ENCODE measurements at regions not wholly inside any gene's neighbourhood (a gene's known extent, or its start where the extent isn't known, plus 50 kb on each side); places are given as distances from the start of the nearest gene placed in this dataset.
"Not testable (repeated sequence)": the region's sequence is repeated elsewhere in the genome, so short reads cannot be mapped to it uniquely, and the experiment has no call there.

DNA sequence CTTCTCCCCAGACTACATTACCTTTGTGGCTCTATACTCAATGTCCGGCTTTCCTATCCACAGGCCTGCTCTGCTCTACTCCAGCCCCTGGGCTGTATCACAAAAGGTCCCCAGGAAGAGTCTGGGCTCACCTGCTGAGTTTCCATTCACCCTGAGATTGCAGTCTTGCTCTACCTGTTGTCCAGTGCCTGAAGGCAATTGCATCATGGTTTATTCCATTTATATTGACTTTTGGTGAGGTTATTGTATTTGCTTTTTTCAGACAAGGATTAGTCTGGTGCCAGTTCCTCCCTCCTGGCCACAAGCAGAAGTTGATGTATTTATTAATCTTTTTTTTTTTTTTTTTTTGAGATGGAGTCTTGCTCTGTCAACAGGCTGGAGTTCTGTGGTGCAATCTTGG lies 273.1 kb downstream of the XPNPEP1 start:
- no peak overlapping the region for H3K27ac Mint-ChIP-seq
- no peaks in the 10 kb centered on the region for H3K4me1 Mint-ChIP-seq (ENCODE audit: low read depth)
- H3K9me3 Mint-ChIP-seq, result peaks cover 3% of the 10 kb centered on the region
- no peaks in the 10 kb centered on the region for H3K27me3 Mint-ChIP-seq
- no peaks in the 10 kb centered on the region for H3K36me3 Mint-ChIP-seq (ENCODE audit: low read depth)
- H3K4me3 Mint-ChIP-seq, result no peak overlapping the region

DNA sequence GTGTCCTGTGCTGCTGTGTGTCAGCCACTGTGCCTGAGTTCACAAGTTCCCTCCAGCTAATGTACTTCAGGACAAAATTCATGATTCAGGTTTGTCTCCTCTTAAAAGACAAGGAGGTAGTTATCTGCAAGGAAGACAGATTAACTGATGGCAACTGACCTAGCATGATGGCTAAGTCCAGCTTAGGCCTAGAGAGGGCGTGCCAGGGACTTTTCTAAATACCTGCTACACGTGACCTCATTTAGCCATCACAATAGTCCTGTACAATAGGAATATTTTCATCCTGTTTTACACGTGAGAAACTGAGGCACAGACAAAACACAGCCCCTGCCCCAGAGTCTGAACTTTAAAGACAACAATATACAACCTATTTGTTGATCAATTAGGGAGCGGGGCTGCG lies 275.7 kb downstream of the XPNPEP1 start:
- Mint-ChIP-seq H3K27me3 (no peaks in the 10 kb centered on the region), H3K27ac (no peak overlapping the region), H3K4me1 (ENCODE audit: low read depth) (no peaks in the 10 kb centered on the region), H3K36me3 (ENCODE audit: low read depth) (no peaks in the 10 kb centered on the region), H3K4me3 (no peak overlapping the region), H3K9me3 (no peaks in the 10 kb centered on the region)

DNA sequence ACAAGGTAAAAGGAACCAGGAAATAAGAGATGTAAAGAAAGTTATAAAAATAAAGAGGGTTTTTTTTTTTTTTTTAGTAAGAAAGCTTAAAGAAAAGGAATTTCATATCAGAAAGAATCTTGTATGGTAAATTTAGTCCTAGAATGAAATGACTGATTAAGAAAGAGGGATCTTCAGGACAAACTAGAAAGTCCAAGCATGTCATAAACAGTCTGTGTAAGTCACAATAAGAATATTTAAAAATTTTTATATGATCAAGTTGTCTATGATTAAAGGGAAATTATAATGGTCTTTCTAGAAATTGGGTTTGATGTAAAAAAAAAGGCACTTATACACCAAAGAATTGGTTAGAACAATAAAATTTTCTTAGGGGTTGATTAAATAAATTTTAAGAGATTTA lies 289.5 kb downstream of the XPNPEP1 start:
- Mint-ChIP-seq H3K9me3 (peaks cover 4% of the 10 kb centered on the region), H3K4me3 (no peak overlapping the region), H3K27me3 (no peaks in the 10 kb centered on the region), H3K4me1 (ENCODE audit: low read depth) (no peaks in the 10 kb centered on the region), H3K27ac (no peak overlapping the region), H3K36me3 (ENCODE audit: low read depth) (no peaks in the 10 kb centered on the region)

DNA sequence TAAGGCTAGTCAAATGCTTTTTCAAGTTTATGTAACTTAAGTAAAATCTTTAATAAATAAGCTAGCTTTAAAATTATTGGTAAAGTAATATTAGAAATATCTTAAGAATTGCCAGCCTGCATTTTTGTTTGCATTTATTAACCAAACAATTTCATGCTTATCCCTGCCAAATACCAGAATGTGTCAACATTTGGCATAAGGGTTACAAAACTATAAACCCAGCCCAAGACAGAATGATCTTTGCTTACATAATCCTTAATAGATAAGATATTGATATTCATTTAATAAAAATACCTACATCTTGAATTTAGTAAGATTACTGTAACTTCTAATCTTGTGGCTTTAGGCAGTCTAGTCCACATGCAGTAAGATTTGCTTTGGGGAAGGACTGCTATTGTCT lies 290.3 kb downstream of the XPNPEP1 start:
- not testable (repeated sequence) for H3K4me3 Mint-ChIP-seq; H3K27me3 Mint-ChIP-seq; H3K4me1 Mint-ChIP-seq (ENCODE audit: low read depth); H3K27ac Mint-ChIP-seq; H3K36me3 Mint-ChIP-seq (ENCODE audit: low read depth); H3K9me3 Mint-ChIP-seq

DNA sequence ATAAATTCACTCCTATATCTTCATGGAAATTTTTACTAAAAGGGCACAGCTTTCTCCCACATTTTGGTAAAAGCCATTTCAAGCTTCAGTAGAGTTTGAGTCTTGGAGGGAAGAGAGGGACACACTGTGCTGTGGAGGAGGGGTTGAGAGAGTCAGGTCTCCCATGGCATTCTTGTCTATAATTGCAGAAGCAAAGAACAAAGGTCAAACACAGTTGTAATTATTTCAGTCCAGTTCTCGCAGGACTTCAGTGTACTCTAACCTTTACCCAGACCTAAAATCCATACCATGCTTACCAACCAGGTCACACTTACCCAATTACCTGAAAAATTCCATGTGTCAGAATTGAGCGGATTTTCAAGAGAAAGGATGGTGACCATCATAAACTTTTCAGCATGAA lies 298.4 kb downstream of the XPNPEP1 start:
- Mint-ChIP-seq H3K4me3 (no peak overlapping the region), H3K36me3 (ENCODE audit: low read depth) (no peaks in the 10 kb centered on the region), H3K27ac (no peak overlapping the region), H3K27me3 (no peaks in the 10 kb centered on the region), H3K9me3 (no peaks in the 10 kb centered on the region), H3K4me1 (ENCODE audit: low read depth) (no peaks in the 10 kb centered on the region)

DNA sequence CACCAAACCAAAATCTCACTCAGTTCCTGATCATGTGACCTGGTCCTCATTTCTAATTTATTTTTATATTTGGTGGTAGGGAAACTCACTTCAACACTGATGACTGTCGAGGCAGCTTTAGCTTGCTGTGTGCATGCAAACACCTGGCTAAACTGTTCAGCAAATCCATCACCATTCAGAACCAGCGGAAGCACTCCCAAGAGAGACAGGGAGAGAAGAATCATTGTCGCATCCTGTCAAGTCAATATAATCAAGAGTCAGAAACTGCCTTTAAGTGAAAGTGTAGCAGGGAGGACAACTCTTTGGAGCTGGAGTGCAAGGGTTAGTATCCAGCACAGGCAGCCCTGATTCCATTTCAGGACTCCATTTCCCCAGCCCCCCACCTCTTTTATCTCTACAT lies 300.7 kb downstream of the XPNPEP1 start:
- H3K9me3 Mint-ChIP-seq, result no peaks in the 10 kb centered on the region
- no peak overlapping the region for H3K27ac Mint-ChIP-seq
- no peaks in the 10 kb centered on the region for H3K4me1 Mint-ChIP-seq (ENCODE audit: low read depth)
- no peak overlapping the region for H3K4me3 Mint-ChIP-seq
- no peaks in the 10 kb centered on the region for H3K36me3 Mint-ChIP-seq (ENCODE audit: low read depth)
- no peaks in the 10 kb centered on the region for H3K27me3 Mint-ChIP-seq

DNA sequence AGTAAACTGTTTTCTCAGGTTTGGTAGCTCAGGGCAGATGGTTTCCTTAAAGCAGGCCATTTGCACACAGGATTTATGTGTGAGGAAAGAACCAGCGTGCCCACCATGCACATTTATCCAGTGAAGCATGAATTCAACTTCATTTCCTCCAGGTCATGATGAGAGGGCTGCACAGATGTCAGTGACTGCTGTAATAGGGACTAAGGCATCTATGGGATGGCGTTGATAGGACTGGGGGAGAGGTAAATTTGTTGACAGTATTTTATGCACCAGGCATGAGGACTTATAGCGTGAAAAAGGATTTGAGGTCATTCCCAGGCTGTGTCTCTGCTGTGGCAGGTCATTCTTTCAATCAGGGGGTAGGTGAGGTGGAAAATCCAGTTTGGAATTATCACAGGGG lies 302.9 kb downstream of the XPNPEP1 start:
- Mint-ChIP-seq H3K4me3 (no peak overlapping the region), H3K27me3 (no peaks in the 10 kb centered on the region), H3K4me1 (ENCODE audit: low read depth) (no peaks in the 10 kb centered on the region), H3K9me3 (no peaks in the 10 kb centered on the region), H3K27ac (no peak overlapping the region), H3K36me3 (ENCODE audit: low read depth) (no peaks in the 10 kb centered on the region)

DNA sequence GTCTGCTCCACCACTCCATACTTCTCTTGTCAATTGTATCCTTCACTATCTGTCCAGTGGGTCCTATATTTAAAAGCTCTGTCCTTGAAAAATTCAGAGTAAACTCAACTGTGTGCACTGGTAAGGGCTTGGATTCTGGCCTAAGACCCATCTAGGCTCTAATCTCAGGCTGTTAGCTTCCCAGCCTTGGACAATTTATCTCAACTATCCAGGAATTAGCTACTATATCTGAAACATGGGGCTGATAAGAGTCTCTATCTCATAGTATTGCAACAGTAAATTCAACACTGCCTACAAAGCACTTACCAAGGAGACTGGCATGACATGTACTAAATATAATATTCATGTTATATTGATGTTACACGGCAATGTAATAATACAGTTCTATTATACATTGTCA lies 303.4 kb downstream of the XPNPEP1 start:
- Mint-ChIP-seq H3K36me3 (ENCODE audit: low read depth) (no peaks in the 10 kb centered on the region), H3K27ac (no peak overlapping the region), H3K27me3 (no peaks in the 10 kb centered on the region), H3K4me3 (no peak overlapping the region), H3K9me3 (no peaks in the 10 kb centered on the region), H3K4me1 (ENCODE audit: low read depth) (no peaks in the 10 kb centered on the region)

DNA sequence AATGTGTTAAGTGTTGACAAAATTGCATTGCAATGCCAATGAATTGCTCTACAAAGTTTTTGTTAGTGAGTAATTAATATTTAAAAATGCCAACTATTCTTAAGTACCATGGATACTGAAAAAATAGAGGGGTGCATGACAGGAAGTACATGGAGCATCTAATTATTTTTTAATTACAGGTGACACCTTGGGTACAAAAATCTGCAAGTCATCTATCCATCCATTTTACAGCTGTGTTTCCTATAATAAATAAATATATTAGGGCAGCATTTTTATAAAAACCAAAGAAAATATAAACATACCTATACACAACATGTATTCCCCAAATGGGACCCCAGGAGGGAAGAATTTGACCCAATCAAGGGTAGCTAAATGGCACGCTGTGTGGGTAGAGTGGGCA lies 304.6 kb downstream of the XPNPEP1 start:
- H3K36me3 Mint-ChIP-seq (ENCODE audit: low read depth), result no peaks in the 10 kb centered on the region
- H3K4me1 Mint-ChIP-seq (ENCODE audit: low read depth), result no peaks in the 10 kb centered on the region
- no peaks in the 10 kb centered on the region for H3K27me3 Mint-ChIP-seq
- no peak overlapping the region for H3K27ac Mint-ChIP-seq
- H3K4me3 Mint-ChIP-seq, result no peak overlapping the region
- H3K9me3 Mint-ChIP-seq, result no peaks in the 10 kb centered on the region

DNA sequence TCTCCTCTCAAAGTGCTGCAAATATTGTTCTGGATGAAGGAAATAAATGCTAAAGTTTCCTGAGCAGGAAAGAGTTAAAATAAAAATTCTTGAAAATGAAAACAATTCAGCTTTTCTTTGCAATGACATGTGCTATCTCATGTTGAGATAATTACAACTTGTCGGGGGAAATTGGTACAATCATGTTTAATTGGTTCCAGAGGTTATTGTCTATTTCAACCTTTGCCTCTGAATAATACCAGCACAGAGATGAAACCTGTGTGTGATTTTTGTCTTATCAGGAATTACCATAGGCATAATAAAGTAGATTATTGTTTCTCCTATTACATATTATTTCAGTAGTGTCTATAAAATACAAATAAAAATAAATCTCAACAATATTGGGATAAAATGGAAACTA lies 305.0 kb downstream of the XPNPEP1 start:
- Mint-ChIP-seq H3K4me1 (ENCODE audit: low read depth) (no peaks in the 10 kb centered on the region), H3K27me3 (no peaks in the 10 kb centered on the region), H3K27ac (no peak overlapping the region), H3K9me3 (no peaks in the 10 kb centered on the region), H3K4me3 (no peak overlapping the region), H3K36me3 (ENCODE audit: low read depth) (no peaks in the 10 kb centered on the region)

DNA sequence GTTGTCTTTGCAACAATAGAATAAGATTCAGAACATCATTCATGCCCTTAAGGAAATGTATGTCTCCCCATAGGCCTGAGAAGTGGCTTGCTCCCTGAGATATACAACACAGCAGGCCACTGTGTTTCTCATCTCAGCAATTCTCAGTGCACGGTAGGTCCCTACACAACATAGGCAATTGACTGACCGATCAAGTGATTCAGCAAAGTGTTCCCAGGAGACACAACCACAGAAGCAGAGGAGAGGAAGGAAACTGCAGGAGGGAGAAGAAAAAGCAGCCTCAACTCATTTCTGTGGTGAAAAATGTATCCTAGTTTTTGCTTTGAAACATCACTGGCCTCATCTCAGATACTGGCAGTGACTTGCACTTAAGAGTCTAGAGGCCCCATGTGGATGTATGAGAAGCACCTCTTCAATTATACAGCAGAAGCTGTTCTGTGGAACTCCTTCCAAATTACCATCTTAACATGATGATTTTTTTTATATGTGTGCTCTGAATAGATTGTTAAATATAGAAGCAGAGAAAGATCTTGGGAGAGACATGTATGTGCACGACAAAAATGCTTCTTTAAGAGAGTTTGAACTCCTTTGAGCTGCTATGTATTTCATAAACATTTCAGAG lies 306.8 kb downstream of the XPNPEP1 start:
- H3K4me3 Mint-ChIP-seq, result no peak overlapping the region
- H3K27me3 Mint-ChIP-seq, result no peaks in the 10 kb centered on the region
- no peaks in the 10 kb centered on the region for H3K4me1 Mint-ChIP-seq (ENCODE audit: low read depth)
- no peaks in the 10 kb centered on the region for H3K36me3 Mint-ChIP-seq (ENCODE audit: low read depth)
- H3K27ac Mint-ChIP-seq, result no peak overlapping the region
- peaks cover 5% of the 10 kb centered on the region for H3K9me3 Mint-ChIP-seq

DNA sequence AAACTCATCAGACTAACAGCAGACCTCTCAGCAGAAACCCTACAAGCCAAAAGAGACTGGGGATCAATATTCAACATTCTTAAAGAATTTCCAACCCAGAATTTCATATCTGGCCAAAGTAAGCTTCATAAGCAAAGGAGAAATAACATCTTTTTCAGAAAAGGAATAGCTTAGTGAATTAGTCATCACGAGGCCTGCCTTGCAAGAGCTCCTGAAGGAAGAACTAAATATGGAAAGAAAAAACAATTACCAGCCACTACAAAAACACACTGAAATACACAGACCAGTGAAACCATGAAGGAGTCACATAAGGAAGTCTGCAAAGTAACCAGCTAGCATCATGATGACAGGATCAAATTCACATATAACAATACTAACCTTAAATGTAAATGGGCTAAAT lies 328.0 kb downstream of the XPNPEP1 start:
- not testable (repeated sequence) for H3K4me1 Mint-ChIP-seq (ENCODE audit: low read depth); H3K9me3 Mint-ChIP-seq; H3K4me3 Mint-ChIP-seq; H3K27ac Mint-ChIP-seq; H3K36me3 Mint-ChIP-seq (ENCODE audit: low read depth); H3K27me3 Mint-ChIP-seq

DNA sequence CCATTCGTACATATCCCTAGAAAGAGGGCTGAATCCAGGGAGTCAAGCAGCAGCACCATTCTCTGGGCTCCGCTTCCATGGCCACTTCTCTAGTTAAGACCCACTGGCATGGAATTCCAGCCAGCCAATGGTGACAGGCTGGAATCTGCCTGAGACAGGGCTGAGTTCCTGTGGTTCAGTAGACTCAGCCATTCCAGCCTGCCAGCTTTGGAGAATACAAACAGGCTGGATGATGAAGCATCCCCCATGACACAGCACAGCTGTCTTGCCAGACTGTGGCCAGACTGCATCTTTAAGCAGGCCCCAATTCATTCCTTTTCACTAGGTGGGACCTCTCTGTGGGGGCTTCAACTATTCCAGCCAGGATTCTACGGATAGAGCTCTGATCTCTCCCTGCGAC lies 329.6 kb downstream of the XPNPEP1 start:
- H3K4me1 Mint-ChIP-seq (ENCODE audit: low read depth), result no peaks in the 10 kb centered on the region
- no peaks in the 10 kb centered on the region for H3K9me3 Mint-ChIP-seq
- no peaks in the 10 kb centered on the region for H3K27me3 Mint-ChIP-seq
- no peak overlapping the region for H3K4me3 Mint-ChIP-seq
- no peaks in the 10 kb centered on the region for H3K36me3 Mint-ChIP-seq (ENCODE audit: low read depth)
- no peak overlapping the region for H3K27ac Mint-ChIP-seq

DNA sequence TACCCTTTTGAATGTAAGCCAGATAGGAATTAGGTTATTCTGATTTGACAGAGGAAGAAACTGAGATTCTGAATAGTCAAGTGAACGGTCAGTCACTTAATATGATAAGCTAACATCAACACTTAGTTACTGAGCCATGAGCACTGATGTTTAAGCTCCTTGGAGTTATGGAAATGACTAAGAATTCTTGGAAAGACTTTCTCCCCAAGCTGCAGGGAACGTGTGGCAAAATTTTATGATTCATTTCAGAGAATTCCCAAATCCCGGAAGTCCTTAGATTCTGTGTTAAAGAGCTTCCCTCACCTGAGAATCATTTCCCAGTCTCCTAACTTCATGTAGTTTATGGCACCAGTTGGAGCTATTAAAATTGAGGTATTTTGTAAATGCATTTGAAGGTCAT lies 330.9 kb downstream of the XPNPEP1 start:
- no peaks in the 10 kb centered on the region for H3K4me1 Mint-ChIP-seq (ENCODE audit: low read depth)

DNA sequence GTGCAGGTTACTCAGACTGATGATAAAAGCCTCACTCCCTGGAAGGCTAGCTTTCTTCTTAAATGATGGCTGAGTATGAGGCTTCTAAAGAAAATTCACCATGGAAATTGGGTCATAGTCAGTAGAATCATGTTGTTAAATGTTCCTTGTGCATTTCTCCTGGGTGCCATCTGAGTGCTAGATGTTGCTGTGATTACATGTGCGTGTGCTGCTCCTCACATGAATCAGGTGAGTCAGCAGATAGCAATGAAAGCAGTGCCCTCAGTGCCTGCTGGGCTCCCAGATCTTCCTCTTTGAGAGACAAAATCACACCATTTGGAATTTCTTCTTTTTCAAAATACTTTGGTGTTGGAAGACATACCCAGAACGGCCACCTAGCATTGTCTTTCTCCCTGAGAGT lies 331.7 kb downstream of the XPNPEP1 start:
- Mint-ChIP-seq H3K4me3 (no peak overlapping the region), H3K27me3 (no peaks in the 10 kb centered on the region), H3K27ac (no peak overlapping the region), H3K9me3 (no peaks in the 10 kb centered on the region), H3K4me1 (ENCODE audit: low read depth) (no peaks in the 10 kb centered on the region), H3K36me3 (ENCODE audit: low read depth) (no peaks in the 10 kb centered on the region)

More for the DNA sequence above, 330.9 kb downstream of the XPNPEP1 start:
- Mint-ChIP-seq H3K36me3 (ENCODE audit: low read depth) (no peaks in the 10 kb centered on the region), H3K27me3 (no peaks in the 10 kb centered on the region), H3K4me3 (no peak overlapping the region), H3K9me3 (no peaks in the 10 kb centered on the region), H3K27ac (no peak overlapping the region)

DNA sequence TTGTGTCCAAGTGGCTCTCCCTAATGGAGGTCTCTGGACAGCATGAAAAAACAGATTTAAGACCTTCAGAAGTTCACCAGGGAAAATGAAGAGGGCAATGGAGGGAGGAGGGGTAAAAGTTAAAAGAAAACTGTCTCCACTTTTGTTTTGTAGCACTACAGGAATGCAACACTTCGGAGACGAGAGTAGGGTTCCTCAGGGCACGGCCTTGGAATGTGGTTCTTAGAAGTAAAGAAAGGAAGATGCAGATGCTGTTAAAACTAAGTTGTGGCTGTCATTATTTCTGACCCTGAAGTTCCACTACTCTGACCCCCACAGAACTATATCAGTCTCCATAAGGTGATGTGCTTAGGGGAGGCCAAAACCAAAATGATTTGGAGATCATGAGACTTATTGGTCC lies 335.1 kb downstream of the XPNPEP1 start:
- Mint-ChIP-seq H3K27ac (no peak overlapping the region), H3K27me3 (no peaks in the 10 kb centered on the region), H3K36me3 (ENCODE audit: low read depth) (no peaks in the 10 kb centered on the region), H3K4me1 (ENCODE audit: low read depth) (no peaks in the 10 kb centered on the region), H3K9me3 (no peaks in the 10 kb centered on the region), H3K4me3 (no peak overlapping the region)
